Heart left ventricle (tissue), 16 donors: ENCODE measurements at regions not wholly inside any gene's neighbourhood (a gene's known extent, or its start where the extent isn't known, plus 50 kb on each side); places are given as distances from the start of the nearest gene placed in this dataset.

Experiments
- ATAC-seq, 4 donors: fragments of 200-7000 bp; cut with Tn5 transposase; one replicate each; pipeline ENCODE4 v1.9.1; 2020 to 2022; ENCODE audit warnings: moderate library complexity in 4 of 4, mild to moderate bottlenecking in 3 of 4, moderate number of reproducible peaks in 1 of 4
- DNase-seq, 5 donors: peaks; one replicate each; pipeline ENCODE4 v3.0.0-alpha.2; 2020
- H3K27ac ChIP-seq, 12 donors: fragments of 200-600 bp; sonication (generic) in 4 of 12; one replicate each; pipeline versions ENCODE4 v1.5.0 to v1.8.0; 2016 to 2022; ENCODE audit warnings: mild to moderate bottlenecking in 2 of 12
- H3K27me3 ChIP-seq, 9 donors: fragments of 200-600 bp; sonication (generic) in 2 of 9; one replicate each; pipeline versions ENCODE4 v1.5.1 to v1.8.0; 2016 to 2022; ENCODE audit warnings: mild to moderate bottlenecking in 3 of 9
- H3K36me3 ChIP-seq, 9 donors: fragments of 200-600 bp; sonication (generic) in 2 of 9; one replicate each; pipeline versions ENCODE4 v1.5.0 to v1.8.0; 2018 to 2022; ENCODE audit warnings: mild to moderate bottlenecking in 2 of 9
- H3K4me1 ChIP-seq, 12 donors: fragments of 200-600 bp; sonication (generic) in 4 of 12; one replicate each; pipeline versions ENCODE4 v1.5.0 to v1.8.0; 2016 to 2022; ENCODE audit warnings: mild to moderate bottlenecking in 3 of 12
- H3K4me3 ChIP-seq, 12 donors: fragments of 200-600 bp; sonication (generic) in 4 of 12; one replicate each; pipeline versions ENCODE4 v1.5.0 to v1.8.0; 2017 to 2022; ENCODE audit warnings: mild to moderate bottlenecking in 9 of 12, moderate library complexity in 4 of 12
- H3K9me3 ChIP-seq, 12 donors: fragments of 200-600 bp; sonication (generic) in 4 of 12; one replicate each; pipeline versions ENCODE4 v1.5.0 to v1.8.0; 2016 to 2022; ENCODE audit warnings: mild to moderate bottlenecking in 1 of 12
- CTCF ChIP-seq, 12 donors: fragments of 200-600 bp; sonication (generic) in 4 of 12; IDR thresholded peaks; one replicate each; pipeline versions ENCODE4 v1.5.0 to v1.8.0; 2018 to 2022; ENCODE audit warnings: antibody characterized with exemption in 12 of 12, mild to moderate bottlenecking in 5 of 12
- POLR2A ChIP-seq, 2 donors: fragments of 450-650 bp; IDR thresholded peaks; one replicate each; pipeline ENCODE4 v1.6.1; 2017; ENCODE audit warnings: antibody characterized with exemption in 2 of 2, mild to moderate bottlenecking in 2 of 2, moderate library complexity in 2 of 2
- WGBS, 4 donors: extraction: QIAGEN DNeasy Blood & Tissue Kit in 2 of 4; methylation state at CpG; one replicate each; pipeline versions ENCODE4 v1.1.5 to v1.1.7; 2013 to 2018; 5-methylcytosine and 5-hydroxymethylcytosine counted together
- intact Hi-C, 10 donors: fragments of 100-400 bp; cut with DNase I; formaldehyde crosslinking; loops; one replicate each; pipeline versions ENCODE4 v1.11.1 to v1.14.2; 2022
- donor health status: ischemic (EF 13 %, LVEDD 7.1; RV severe dilation, severe dysfunction).
- donor health status: healthy with polysubstance abuse.
- donor health status: DM: no; HTN: yes; CAD: no.
- donor health status: DM: no; HTN: no; CAD: no.
- donor health status: ischemic (EF 25% LVEDD 6.9; RV normal size, moderate dysfunction).
- donor health status: ischemic (EF 25% LVEDD 5.7; RV mildly dilated, moderate dysfunction).
- donor health status: healthy.
- donor health status: DM: yes; HTN: yes; CAD: no.
- donor health status: ischemic (EF 35%, LVEDD 5.7; RV mildly dilated, moderate dysfunction).
- donor health status: nonischemic (EF 11% LVEDD 7.7; RV severe dilation, severe dysfunction).
- donor health status: DM: yes; HTN: yes; CAD: no.
- donor health status: PGD.
- donor health status: ischemic (EF 29% LVEDD 5.4; RV normal size, mild dysfunction).
- donor health status: nonischemic (EF 23%, LVEDD 6.1; RV moderate dilation, normal function).

- Histone ChIP-seq H3K36me3 (no peaks in the 10 kb centered on the region), H3K4me1 (no peaks in the 10 kb centered on the region), H3K27me3 (no peaks in the 10 kb centered on the region), H3K4me3 (no peak overlapping the region), H3K9me3 (no peaks in the 10 kb centered on the region), H3K27ac (no peak overlapping the region)
- 75 to 84% (median 80%) methylated on average over 2 of the region's 2 CpGs for WGBS, 4 donors
- ATAC-seq (no peak), DNase-seq (no peak)
- intact Hi-C loops, result no loop called here
- TF ChIP-seq CTCF (IDR thresholded peaks at IDR 0.05), result no peak
- TF ChIP-seq POLR2A (IDR thresholded peaks at IDR 0.05), result no peak
Measured at GRCh38 chr4:16337936-16338335, 111.7 kb upstream of the TAPT1 start.

- WGBS, 4 donors, result 59 to 69% (median 65%) methylated on average over 2 of the region's 2 CpGs
- DNase-seq (no peak), ATAC-seq (no peak)
- Histone ChIP-seq H3K36me3 (no peaks in the 10 kb centered on the region), H3K9me3 (no peaks in the 10 kb centered on the region), H3K27ac (no peak overlapping the region), H3K4me1 (no peaks in the 10 kb centered on the region), H3K27me3 (no peaks in the 10 kb centered on the region), H3K4me3 (no peak overlapping the region)
- intact Hi-C loops, result no loop called here
- no peak for TF ChIP-seq POLR2A (IDR thresholded peaks at IDR 0.05)
- TF ChIP-seq CTCF (IDR thresholded peaks at IDR 0.05), result no peak
Measured at GRCh38 chr4:16334601-16335000, 108.3 kb upstream of the TAPT1 start.

DNA sequence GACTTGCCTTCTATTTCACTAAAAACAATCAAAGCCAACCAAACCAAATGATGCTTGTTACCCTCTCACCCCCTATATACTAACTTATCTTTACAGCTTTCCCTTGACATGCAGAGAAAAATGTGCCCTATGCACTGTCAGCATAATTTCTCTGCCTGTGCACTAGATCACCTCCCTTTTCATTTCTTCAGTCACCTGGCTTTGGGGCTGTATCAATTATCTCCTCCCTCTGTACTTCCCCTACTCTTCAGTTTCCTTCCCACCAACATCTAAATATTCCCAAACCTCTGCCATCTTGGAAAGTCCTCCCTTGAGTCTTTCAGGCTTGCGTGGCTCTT lies 103.5 kb upstream of the TAPT1 start:
- Histone ChIP-seq H3K4me1 (no peaks in the 10 kb centered on the region), H3K4me3 (no peak overlapping the region), H3K36me3 (no peaks in the 10 kb centered on the region), H3K27me3 (no peaks in the 10 kb centered on the region), H3K27ac (no peak overlapping the region), H3K9me3 (no peaks in the 10 kb centered on the region)
- WGBS, 4 donors, result 79 to 95% (median 84%) methylated on average over 1 of the region's 1 CpG
- no peak for TF ChIP-seq POLR2A (IDR thresholded peaks at IDR 0.05)
- TF ChIP-seq CTCF (IDR thresholded peaks at IDR 0.05), result no peak
- no peak for ATAC-seq
- DNase-seq, result no peak
- intact Hi-C loops, result no loop called here

- WGBS, 4 donors, result 69 to 85% (median 77%) methylated on average over 2 of the region's 2 CpGs
- Histone ChIP-seq H3K9me3 (no peaks in the 10 kb centered on the region), H3K27ac (no peak overlapping the region), H3K4me3 (no peak overlapping the region), H3K4me1 (no peaks in the 10 kb centered on the region), H3K36me3 (no peaks in the 10 kb centered on the region), H3K27me3 (no peaks in the 10 kb centered on the region)
- DNase-seq, result no peak
- intact Hi-C loops, result no loop called here
- TF ChIP-seq CTCF (IDR thresholded peaks at IDR 0.05), result no peak
- no peak for TF ChIP-seq POLR2A (IDR thresholded peaks at IDR 0.05)
- no peak for ATAC-seq
Measured at GRCh38 chr4:16329125-16329796, 103.0 kb upstream of the TAPT1 start.
